ENCODE measurements at regions not wholly inside any gene's neighbourhood (a gene's known extent, or its start where the extent isn't known, plus 50 kb on each side); places are given as distances from the start of the nearest gene placed in this dataset.
A peak's percentile ranks its signal among the peaks of the same experiment; 100 is the strongest.

DNA sequence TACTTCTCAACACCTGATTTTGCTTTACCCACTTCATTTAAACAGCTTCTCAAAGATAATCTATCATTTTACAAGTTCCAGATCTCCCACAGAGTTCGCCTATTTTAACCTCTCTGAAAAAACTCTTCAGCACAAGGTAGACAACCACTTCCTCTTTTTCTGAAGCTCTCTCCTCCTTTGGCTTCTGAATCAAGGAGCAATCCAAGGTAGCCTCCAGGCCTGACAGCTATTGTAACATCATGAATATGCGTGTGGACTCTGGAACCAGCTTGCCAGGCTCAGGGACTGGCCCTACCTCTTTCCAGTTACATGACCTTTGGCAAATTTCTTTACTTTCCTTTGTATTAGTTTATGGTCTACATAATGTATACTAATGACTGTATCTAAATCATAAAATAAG lies 405.9 kb upstream of the ZNF385D start:
- no peaks in the 10 kb centered on the region for H3K9me3 ChIP-seq (ENCODE audit: low read length)
- TF ChIP-seq, protein P1, sequence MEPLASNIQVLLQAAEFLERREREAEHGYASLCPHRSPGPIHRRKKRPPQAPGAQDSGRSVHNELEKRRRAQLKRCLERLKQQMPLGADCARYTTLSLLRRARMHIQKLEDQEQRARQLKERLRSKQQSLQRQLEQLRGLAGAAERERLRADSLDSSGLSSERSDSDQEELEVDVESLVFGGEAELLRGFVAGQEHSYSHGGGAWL (CRISPR knock-in tag; IDR thresholded peaks at IDR 0.05) = no peak
- TF ChIP-seq, protein P2, sequence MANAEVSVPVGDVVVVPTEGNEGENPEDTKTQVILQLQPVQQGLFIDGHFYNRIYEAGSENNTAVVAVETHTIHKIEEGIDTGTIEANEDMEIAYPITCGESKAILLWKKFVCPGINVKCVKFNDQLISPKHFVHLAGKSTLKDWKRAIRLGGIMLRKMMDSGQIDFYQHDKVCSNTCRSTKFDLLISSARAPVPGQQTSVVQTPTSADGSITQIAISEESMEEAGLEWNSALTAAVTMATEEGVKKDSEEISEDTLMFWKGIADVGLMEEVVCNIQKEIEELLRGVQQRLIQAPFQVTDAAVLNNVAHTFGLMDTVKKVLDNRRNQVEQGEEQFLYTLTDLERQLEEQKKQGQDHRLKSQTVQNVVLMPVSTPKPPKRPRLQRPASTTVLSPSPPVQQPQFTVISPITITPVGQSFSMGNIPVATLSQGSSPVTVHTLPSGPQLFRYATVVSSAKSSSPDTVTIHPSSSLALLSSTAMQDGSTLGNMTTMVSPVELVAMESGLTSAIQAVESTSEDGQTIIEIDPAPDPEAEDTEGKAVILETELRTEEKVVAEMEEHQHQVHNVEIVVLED (CRISPR knock-in tag; IDR thresholded peaks at IDR 0.05; ENCODE audit: borderline replicate concordance) = no peak
- TF ChIP-seq SIX4 (CRISPR knock-in tag; IDR thresholded peaks at IDR 0.05) = no peak
- no peak for TF ChIP-seq ZNF883 (CRISPR knock-in tag; IDR thresholded peaks at IDR 0.05; ENCODE audit: not compliant biosample characterization)
- TF ChIP-seq, protein P3, sequence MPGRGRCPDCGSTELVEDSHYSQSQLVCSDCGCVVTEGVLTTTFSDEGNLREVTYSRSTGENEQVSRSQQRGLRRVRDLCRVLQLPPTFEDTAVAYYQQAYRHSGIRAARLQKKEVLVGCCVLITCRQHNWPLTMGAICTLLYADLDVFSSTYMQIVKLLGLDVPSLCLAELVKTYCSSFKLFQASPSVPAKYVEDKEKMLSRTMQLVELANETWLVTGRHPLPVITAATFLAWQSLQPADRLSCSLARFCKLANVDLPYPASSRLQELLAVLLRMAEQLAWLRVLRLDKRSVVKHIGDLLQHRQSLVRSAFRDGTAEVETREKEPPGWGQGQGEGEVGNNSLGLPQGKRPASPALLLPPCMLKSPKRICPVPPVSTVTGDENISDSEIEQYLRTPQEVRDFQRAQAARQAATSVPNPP (CRISPR knock-in tag; IDR thresholded peaks at IDR 0.05) = no peak
- no peak for TF ChIP-seq ZNF83 (CRISPR knock-in tag; IDR thresholded peaks at IDR 0.05; ENCODE audit: borderline replicate concordance)
- TF ChIP-seq NFRKB (IDR thresholded peaks at IDR 0.05) = no peak
- TF ChIP-seq, protein P4, sequence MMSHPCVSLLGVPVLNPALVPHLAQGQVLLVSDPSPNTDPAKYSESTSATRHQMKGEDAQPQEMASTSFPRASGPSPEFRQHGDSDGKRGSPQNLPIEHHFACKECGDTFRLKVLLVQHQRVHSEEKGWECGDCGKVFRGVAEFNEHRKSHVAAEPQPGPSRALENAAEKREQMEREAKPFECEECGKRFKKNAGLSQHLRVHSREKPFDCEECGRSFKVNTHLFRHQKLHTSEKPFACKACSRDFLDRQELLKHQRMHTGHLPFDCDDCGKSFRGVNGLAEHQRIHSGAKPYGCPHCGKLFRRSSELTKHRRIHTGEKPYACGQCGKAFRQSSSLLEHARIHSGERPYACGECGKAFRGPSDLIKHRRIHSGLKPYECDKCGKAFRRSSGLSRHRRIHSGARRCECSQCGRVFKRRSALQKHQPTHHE (CRISPR knock-in tag; IDR thresholded peaks at IDR 0.05; ENCODE audit: borderline replicate concordance) = no peak
- no peak for TF ChIP-seq ZNF530 (CRISPR knock-in tag; IDR thresholded peaks at IDR 0.05; ENCODE audit: low read depth)
- no peak for TF ChIP-seq STAG1 (CRISPR knock-in tag; IDR thresholded peaks at IDR 0.05)
- no peak for TF ChIP-seq TRIM24 (CRISPR knock-in tag; IDR thresholded peaks at IDR 0.05)
- TF ChIP-seq HDAC6 (IDR thresholded peaks at IDR 0.05; ENCODE audit: low read depth, low read length) = no peak
- no peak for TF ChIP-seq ZNF260 (CRISPR knock-in tag; IDR thresholded peaks at IDR 0.05; ENCODE audit: borderline replicate concordance, low read depth)
- no peak for TF ChIP-seq SP140L (CRISPR knock-in tag; IDR thresholded peaks at IDR 0.05; ENCODE audit: borderline replicate concordance)
- no peak overlapping the region for H3K9ac ChIP-seq (ENCODE audit: insufficient read depth, low read depth, low read length)
- H3K36me3 ChIP-seq (replicated peaks in 1 of 2; ENCODE audit: control insufficient read depth in 1 of 2, insufficient read depth in 2 of 2, low read length in 2 of 2) = no peaks in the 10 kb centered on the region
- no peak overlapping the region for H3K27ac ChIP-seq (ENCODE audit: extremely low read length, insufficient read depth, low read length)
- no peaks in the 10 kb centered on the region for H3K27me3 ChIP-seq (ENCODE audit: control insufficient read depth in 1 of 2, insufficient read depth in 2 of 2, low read length in 2 of 2)
- POLR2A ChIA-PET = no interaction called here
- 5% methylated on average over 2 of the region's 2 CpGs for WGBS (ENCODE audit: low lambda C conversion rate)
- H3K79me2 ChIP-seq (ENCODE audit: insufficient read depth, low read length) = no peaks in the 10 kb centered on the region
- intact Hi-C loops (cut with micrococcal nuclease; ENCODE audit: unreplicated experiment) = no loop called here
- no peak for FAIRE-seq
- DNase-seq (ENCODE audit: low spot score) = no peak
- H3K4me1 ChIP-seq (ENCODE audit: insufficient read depth, low read length) = no peaks in the 10 kb centered on the region
- H4K20me1 ChIP-seq (ENCODE audit: insufficient read depth, low read length) = no peaks in the 10 kb centered on the region
- ATAC-seq = peak; percentile 70
- CTCF ChIA-PET (ENCODE audit: low intra/inter-chr PET ratio, low total read pairs) = no interaction called here
- H2AFZ ChIP-seq (ENCODE audit: low read length) = no peak overlapping the region
- H3K4me2 ChIP-seq (ENCODE audit: low read depth, low read length) = no peak overlapping the region
- H3K4me3 ChIP-seq (replicated peaks in 1 of 3; ENCODE audit: insufficient read depth in 1 of 3, low read depth in 2 of 3, low read length in 3 of 3) = no peak overlapping the region
- no TSS peak for BruUV-seq (replicated peaks)
- in situ Hi-C loops (cut with HindIII; ENCODE audit: extremely low pct_ligation_motif_present, low pct_unique_long_range_greater_than_20kb) = no loop called here

Data from HepG2 (cell line).